HG02981 (cell line): ENCODE measurements at regions not wholly inside any gene's neighbourhood (a gene's known extent, or its start where the extent isn't known, plus 50 kb on each side); places are given as distances from the start of the nearest gene placed in this dataset.

Experiments
- ATAC-seq: cut with Tn5 transposase; IDR thresholded peaks from one replicate; pipeline ENCODE4 v1.9.1; 2021; ENCODE audit warnings: mild to moderate bottlenecking, moderate library complexity; ENCODE audit not compliant: unreplicated experiment

GRCh38 chr3:76942101-76942500 lies 97.8 kb upstream of the ROBO2 start:
- no peak for ATAC-seq

GRCh38 chr3:76943058-76943457 lies 96.8 kb upstream of the ROBO2 start:
- no peak for ATAC-seq

GRCh38 chr3:76943671-76944070 lies 96.2 kb upstream of the ROBO2 start:
- no peak for ATAC-seq

GRCh38 chr3:76949033-76949432 lies 90.9 kb upstream of the ROBO2 start:
- no peak for ATAC-seq

- ATAC-seq = no peak
Observed at GRCh38 chr3:76949462-76949861, 90.4 kb upstream of the ROBO2 start.

- ATAC-seq = no peak
Observed at GRCh38 chr3:76950590-76950989, 89.3 kb upstream of the ROBO2 start.

- no peak for ATAC-seq
Observed at GRCh38 chr3:76954412-76954811, 85.5 kb upstream of the ROBO2 start.

- ATAC-seq = no peak
Observed at GRCh38 chr3:76958274-76958673, 81.6 kb upstream of the ROBO2 start.

- ATAC-seq = no peak
Observed at GRCh38 chr3:76958861-76959260, 81.0 kb upstream of the ROBO2 start.

- ATAC-seq = no peak
Observed at GRCh38 chr3:76961284-76961683, 78.6 kb upstream of the ROBO2 start.

GRCh38 chr3:76965122-76965725 lies 74.7 kb upstream of the ROBO2 start:
- no peak for ATAC-seq

GRCh38 chr3:76969471-76969870 lies 70.4 kb upstream of the ROBO2 start:
- ATAC-seq = no peak

- no peak for ATAC-seq
Observed at GRCh38 chr3:76969996-76970615, 69.8 kb upstream of the ROBO2 start.

GRCh38 chr3:76972624-76973296 lies 67.1 kb upstream of the ROBO2 start:
- ATAC-seq = no peak

GRCh38 chr3:76976996-76977395 lies 62.9 kb upstream of the ROBO2 start:
- ATAC-seq = no peak

GRCh38 chr3:76985645-76986044 lies 54.3 kb upstream of the ROBO2 start:
- no peak for ATAC-seq

- ATAC-seq = no peak
Observed at GRCh38 chr3:76986876-76987474, 52.9 kb upstream of the ROBO2 start.
